Hematopoietic multipotent progenitor cell treated with erythropoietin and hydrocortisone succinate and interleukin-3 and kit ligand, for 6 days (in vitro differentiated cells): ENCODE measurements at regions not wholly inside any gene's neighbourhood (a gene's known extent, or its start where the extent isn't known, plus 50 kb on each side); places are given as distances from the start of the nearest gene placed in this dataset.
"Not testable (repeated sequence)": the region's sequence is repeated elsewhere in the genome, so short reads cannot be mapped to it uniquely, and the experiment has no call there.

Experiments
- DNase-seq: peaks from one replicate; pipeline ENCODE4 v3.0.0-alpha.2; 2015

DNA sequence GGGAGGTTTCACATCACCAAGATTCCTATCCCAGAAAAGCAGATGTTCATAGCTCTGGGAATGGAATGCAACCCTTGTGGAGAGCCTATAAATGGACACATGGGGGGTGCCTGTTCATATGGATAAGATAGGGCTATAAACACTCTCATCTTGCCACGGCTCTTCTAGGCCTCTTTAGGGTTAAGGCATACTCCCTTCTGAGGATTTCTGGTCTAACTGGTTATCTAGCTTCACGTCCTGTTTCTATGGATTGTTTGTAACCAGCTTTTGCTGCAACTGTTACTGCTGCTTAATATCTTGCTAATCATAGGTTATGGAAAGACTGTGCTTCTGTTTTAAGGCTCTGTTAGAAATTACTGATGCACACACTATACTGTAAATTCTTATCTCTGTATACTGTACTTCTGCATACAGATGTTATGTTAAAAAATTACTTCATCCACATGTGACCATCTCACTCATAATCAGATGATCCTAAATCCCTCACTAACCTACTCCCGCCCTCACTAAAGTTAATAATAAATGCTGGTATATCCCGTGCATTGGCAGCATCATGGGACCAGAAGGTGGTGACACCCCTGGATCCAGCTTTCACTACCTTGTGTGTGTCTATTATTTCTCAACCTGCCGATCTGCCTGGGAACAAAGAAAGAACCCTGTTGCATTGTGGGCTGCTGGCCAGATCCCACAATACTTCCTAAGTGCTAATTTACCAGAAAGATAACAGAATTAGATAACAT, 68.7 kb downstream of the PRKAB2 start:
- DNase-seq, result not testable (repeated sequence)

DNA sequence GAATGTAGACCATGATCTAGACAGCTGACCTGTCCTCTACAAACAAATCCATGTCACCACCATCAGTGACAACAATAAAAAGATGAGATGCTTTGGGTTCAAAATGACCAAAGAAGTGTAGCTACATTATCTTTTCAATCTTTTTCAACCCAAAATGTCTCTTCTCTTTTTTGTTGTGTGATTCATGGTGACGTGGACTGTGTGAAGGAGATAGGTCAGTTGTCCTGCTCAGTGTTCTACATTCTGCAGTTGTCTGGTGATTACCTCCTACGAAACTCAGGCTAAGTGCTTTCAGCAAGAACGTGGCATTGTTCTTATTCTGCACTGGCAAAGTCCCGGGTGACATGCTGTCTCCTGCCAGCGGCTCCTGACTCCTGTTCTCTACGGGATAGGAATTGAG, 73.1 kb downstream of the PRKAB2 start:
- no peak for DNase-seq

DNA sequence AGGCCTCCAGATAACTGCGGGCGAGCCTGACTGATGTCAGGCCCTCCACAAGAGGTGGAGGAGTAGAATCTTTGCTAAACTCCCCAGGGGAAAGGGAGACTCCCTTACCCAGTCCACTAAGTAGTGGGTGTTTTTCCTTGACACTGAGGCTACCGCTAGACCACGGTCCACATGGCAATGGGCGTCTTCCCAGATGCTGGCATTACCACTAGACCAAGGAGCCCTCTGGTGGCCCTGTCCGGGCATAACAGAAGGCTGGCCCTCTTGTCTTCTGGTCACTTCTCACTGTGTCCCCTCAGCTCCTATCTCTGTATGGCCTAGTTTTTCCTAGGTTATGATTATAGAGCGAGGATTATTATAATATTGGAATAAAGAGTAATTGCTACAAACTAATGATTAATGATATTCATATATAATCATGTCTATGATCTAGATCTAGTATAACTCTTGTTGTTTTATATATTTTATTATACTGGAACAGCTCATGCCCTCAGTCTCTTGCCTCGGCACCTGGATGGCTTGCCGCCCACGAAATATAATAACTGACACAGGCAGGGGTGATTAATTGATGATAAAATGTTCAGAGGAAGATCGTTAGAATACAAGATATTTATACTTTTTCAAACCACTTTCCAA, 73.8 kb downstream of the PRKAB2 start:
- DNase-seq, result peak; percentile 41

DNA sequence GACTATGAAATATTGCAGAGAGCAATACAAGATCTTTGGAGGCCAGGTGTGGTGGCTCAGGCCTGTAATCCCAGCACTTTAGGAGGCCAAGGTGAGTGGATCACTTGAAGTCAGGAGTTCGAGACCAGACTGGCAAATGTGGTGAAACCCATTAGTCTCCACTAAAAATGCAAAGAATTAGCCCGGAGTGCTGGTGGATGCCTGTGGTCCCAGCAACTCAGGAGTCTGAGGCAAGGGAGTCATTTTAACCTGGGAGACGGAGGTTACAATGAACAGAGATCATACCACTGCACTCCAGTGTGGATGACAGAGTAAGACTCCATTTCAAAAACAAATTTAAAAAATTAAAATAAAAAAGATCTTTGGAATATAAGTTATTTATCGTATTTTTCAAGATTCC, 76.6 kb downstream of the PRKAB2 start:
- no peak for DNase-seq

DNA sequence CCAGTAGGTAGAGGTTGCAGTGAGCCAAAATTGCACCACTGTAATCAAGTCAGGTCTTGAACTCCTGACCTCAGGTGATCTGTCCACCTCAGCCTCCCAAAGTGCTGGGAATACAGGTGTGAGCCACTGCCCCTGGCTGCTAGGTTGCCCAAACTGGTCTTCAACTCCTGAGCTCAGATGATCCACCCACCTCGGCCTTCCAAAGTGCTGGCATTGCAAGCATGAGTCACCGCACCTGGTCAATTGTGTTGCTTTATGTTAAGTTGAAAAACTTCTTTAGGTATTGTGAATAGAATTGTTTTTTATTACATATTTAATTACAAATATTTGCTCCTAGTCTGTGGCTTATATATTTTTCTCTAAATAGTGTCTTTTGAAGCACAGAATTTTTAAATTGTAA, 80.5 kb downstream of the PRKAB2 start:
- no peak for DNase-seq

DNA sequence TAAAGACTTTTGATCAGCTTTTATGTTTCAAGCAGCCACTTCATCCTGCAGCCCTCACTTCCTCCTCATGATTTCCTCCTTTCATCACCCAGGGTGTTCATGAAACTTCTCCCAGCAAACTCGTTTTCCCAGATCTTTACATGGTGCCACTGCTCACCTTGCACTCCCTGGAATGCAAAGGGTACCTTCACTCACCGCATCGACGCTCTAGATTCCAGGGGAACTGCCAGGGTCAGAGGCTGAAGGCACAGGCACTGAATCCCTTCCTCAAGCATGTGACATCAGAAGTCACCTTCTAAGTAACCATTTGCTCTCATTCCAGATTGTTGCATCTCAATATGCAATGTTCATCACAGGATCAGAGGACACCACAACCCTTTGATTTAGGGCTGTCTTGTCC, 82.8 kb downstream of the PRKAB2 start:
- DNase-seq, result no peak

DNA sequence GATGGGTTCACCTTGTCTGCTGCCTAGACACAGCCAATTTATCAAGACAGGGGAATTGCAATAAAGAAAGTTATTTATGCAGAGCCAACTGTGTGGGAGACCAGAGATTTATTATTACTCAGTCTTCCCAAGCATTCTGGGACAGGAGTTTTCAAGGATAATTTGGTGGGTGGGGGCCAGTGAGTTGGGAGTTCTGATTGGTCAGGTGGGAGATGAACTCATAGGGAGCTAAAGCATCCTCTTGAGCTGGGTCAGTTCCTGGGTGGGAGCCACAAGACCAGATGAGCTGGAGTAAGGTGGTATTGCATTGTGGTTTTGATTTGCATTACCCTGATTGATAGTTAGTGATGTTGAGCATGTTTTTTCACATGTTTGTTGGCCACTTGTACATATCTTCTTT, 86.1 kb downstream of the PRKAB2 start:
- DNase-seq, result no peak

DNA sequence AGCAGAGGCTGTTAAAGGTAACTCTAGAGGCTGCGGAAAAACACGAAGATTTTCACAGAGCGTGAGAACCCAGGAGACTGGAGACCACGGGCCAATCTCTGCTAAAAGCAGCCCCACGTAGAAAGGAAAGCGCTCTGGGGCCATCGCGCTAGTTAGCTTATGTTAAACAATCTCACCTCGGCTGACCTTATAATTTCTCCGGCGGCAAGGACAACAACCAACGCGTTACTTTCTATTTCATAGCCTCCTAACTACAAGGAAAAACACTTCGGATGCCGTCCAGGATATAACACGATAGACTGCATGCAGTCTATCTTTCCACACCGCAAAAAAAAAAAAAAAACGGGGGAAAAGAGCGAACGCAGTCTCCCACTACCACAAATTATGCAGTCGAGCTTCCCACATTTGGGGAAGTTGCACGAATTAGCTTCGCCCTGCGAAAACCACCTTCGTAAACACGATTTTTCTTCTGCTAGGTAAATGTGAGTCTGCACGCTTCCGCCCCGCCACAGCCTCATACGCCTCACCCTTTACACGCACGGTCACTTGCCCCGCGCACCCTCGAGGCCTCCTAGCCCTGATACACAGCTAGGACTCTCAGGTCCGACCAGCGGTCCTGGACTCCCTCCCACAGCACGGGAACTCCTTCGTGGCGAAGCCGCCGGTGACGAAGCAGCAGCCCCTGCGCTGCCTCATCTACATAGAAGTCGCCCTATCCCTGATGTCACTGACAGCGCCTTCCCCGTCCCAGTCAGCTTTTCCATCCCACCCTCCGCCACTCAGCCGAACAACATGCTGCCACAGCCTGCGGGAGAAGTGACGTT, 87.8 kb downstream of the PRKAB2 start:
- DNase-seq, result peak; percentile 90

DNA sequence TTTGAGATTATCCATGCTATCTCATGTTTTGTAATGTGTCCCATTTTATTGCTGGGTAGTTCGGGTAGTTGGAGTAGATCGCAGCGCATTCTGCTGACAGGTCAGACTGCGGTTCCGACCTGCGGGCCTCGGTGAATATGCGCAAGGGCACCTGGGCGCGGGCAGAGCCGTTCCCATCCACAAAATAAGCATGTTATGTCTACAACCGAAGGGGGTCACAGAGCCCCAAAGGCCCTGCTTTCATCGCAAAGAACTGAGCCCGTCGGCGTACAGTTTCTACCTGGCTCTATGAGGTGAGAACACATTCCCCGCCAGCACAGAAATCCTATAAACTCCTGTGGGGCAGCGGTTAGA, 88.4 kb downstream of the PRKAB2 start:
- no peak for DNase-seq

DNA sequence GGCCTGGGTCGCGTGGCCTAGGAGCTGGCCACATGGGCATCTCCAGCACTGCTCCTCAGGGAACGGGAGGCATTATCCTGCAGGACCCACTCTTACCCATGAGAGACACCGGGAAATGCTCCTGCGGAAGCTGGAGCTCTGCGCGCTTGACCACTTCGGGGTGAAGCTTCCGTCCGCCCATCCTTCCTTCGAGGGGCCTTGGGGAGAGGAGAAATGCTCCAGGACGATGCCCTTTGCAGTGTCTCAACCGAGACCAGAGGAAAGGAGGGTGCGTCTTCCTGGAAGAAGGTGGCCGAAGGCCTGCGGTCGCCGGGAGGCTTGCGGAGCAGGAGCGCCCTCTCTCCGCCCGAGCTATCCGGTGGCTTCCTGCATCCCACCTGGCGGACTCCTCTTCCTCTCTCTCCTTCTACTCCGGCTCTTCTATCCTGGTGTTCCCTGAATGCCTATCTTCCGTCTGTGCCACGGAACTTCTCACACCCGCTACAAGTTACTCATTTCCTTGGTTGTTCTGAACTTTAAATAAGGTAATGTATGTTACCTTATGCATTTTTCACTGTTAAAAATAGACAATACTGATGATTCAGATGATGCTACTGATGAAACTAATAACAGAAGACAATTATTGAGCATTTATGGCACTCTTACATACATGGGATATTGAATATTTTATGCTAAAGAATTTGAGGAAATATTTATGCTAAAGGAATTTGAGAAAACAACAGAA, 91.4 kb downstream of the PRKAB2 start:
- peak; percentile 12 for DNase-seq

DNA sequence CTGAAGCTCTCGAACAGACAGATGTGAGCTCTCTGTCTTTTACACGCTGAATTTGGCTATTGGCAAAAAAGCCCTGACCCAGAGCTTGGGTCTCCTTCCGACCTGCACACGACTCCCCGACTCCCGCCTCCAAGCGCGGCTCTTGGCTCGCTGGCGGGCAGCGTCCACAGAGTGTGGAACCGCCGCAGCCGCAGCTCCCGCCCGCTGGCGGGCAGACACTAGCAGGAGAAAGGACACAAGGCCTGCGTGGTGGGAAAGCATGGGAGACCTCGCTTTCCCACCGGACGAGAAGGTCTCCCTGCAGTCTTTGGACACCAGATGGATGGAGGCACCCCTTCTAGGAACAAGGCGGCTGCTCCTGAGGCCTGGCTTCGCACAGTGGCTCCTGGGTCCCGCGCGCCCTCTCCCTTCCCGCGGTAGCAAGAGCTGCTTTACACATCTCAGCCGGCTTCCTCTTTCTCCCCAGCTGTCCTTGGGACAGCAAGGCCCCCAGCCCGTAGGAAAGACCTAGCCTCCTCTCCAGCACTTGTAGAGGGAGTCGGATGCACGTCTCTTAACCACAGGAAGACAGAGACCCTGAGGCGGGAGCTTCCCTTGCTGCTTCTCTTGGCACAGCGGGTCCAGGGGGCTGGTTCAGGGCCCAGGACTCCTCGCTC, 92.1 kb downstream of the PRKAB2 start:
- DNase-seq, result peak; percentile 30

DNA sequence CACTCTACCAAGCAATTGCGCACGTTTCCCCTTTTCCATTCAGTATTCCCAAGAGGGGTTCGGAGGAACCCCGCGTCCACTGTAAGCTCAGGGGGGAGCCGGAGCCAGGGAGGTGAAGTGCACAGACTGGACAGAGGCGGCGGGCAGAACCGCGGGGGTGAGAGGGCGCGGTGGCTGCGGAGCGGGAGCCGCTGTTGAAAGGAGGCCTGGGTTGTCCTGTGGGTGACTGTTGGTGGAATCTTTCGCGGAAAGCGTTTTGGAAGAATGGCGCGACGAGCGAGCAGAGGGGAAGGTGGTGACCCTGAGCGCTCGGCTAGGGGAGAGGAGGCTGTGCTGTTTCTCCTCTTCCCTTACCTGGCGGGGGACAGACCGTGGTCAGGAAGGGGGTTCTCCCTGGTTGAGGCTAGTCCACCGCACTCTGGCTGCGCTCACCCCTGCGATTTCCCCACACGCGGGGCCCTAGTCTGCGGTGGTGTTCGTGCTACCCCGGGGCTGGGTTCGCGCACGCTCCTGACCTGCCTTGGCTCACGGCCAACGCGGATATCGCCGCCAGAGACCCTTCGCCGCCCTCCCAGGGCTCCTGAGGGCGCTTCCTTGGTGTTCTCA, 92.8 kb downstream of the PRKAB2 start:
- DNase-seq, result no peak

DNA sequence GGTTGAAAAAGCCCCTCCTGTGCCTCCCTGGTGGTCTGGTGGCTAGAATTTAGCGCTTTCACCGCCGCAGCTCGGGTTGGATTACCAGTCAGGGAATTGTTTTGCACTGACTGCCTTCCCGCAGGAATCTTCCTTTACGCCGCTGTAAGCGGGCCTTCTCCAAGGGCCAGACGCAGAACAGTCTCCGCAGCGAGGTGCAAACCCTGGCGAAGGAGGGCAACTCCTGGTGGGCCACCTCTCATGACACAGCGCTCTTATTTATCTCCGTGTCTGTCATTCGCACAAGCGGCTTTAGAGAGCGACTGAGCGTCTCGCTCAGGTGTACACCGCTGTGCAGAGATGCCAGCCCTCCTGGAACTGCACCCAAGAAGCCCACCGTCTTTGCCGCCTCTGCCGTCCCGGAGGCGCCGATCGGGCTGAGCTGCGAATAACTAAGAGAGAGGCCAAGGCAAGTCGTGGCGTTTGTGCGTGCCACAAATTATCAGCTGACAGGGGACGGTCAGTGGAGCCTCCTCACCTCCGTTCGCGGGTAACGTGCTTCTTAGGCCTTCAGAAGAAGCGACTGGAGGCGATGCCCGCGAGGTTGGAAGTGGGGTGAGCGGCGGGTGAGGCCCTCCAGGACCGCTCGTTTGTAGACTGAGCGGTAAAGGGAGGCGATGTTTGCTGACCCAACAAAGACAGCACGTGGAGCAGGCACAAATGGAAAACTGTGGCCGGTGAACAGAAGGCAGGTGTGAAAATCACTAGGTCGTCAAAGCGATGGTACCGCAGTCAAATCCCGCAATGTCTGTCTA, 93.5 kb downstream of the PRKAB2 start:
- no peak for DNase-seq

DNA sequence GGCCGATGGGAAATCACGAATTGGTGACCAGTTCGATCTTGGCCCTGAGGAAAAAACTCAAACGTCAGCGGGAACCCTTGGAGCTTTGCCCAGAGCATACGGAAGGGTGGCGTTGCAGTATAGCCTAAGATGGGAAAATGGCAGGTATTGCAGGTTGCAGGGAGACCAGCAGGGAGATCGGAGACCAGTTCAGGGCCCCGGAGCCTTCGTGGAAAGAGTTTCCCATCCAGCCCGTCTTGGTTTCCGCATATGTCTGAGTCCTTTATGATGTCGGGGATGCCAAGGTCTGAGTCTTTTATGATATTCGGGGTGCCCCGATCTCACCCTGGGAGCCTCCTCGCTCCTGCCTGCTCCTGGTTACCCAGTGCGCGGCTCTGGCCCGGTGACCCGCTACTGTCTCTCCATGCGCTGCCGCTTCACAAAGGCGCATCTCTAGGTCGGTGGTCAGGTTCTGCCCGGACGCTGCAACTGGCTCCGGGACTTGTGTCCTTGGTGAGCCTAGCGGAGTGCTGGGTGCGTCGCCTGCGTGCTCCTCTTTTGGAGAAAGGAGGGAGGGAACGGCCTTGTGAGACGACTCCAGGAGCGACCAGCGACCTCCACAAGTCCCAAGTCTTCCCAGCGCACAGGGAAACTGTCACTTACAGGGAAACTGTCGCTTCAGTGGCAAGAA, 94.2 kb downstream of the PRKAB2 start:
- DNase-seq, result no peak

DNA sequence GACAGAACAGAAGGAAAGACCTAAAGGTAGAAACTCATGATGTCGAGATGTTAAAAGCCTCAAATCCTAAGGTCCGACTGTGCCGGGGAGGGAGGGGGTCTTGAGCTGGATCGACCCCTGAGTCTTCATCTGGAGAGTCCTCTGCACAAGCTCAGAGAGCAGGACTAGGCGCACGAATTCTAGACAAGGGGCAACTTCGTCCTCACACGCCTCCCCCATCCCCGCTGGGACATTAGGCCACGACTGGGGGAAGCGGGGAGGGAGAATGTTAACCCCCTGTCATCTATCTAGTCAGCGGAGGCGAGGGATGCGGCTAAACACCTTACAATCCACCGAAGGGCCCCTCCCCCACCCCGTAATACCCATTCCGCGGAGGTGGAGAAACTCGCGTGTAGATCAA, 94.7 kb downstream of the PRKAB2 start:
- no peak for DNase-seq

DNA sequence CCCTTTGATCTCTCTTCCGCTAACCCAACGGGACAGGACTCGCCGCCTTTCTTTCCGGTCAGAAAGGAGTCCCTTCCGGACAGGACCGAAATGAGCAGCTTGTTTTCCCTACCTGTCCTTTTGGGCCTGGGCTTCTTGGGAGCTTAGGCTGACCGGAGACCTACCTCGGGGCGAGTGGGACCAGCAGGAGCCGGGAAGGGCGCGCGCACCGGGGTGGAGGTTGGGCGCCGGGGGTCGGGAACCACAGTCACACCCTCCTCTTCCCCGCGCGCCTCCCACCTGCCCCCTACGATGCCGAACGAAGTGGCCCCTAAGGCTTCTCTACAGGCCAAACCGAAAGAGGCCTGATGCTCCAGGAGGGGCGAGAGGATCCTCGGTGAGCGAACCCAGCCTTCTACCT, 95.2 kb downstream of the PRKAB2 start:
- no peak for DNase-seq

DNA sequence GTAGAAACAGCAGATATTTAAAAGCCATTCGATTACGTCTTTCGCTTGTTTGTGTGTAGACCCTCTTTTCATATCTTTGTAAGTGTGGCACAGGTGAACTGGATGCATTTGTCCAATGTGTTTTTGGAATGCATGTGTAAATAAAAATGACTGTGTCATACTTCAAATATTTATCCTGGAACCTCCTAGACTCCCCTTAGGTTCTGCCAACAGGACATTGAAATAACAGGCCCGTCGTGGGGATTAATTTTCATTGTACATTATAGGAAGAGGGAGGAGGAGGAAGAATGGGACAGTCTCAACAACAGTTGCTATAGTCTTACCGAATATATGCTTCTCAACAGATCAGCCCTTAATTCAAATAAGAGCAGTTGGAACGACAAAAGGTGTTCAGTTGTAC, 95.8 kb downstream of the PRKAB2 start:
- no peak for DNase-seq

DNA sequence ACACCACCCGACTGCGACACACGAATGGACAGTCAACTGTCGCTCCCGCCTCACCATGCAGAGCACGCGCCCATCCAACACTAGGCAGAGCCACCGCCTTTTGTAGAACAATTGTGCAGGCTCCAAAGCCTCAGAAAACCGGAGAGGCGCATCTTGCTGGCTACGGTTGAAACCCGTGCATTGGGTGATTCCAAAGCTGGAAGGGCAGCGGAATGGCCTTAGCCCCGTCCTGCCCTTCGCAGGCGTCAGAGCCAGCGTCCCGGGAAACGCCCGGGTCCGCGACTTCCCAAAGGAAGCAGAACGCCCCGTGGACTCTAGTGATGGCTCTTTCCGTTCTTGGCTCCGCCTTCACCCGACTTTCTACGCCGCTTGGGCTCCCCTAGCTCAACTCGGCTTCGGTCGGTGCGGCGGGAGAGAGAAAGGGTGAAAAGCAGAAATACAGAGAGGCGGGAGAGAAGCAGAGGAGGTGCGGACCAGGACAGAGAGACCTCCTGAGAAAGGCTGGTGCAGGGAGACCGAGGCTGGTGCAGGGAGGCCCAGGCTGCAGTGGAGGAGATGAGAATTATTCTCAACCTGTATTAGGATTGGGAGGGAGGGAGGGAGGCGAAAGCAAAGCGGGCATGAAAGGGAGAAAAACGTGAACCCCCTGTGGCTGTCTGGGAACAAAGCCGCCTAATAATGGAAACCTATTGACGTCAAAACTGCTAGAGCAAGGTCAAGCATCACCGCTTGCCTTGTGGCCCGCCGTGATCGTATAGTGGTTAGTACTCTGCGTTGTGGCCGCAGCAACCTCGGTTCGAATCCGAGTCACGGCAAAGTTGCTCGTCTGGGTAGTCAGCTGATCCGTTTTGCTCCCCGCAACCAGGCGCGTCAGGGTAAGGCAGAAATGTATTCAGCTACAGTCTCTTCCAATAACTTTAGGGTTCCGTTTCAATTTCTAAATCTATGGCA, 99.5 kb downstream of the PRKAB2 start:
- DNase-seq, result peak; percentile 10

DNA sequence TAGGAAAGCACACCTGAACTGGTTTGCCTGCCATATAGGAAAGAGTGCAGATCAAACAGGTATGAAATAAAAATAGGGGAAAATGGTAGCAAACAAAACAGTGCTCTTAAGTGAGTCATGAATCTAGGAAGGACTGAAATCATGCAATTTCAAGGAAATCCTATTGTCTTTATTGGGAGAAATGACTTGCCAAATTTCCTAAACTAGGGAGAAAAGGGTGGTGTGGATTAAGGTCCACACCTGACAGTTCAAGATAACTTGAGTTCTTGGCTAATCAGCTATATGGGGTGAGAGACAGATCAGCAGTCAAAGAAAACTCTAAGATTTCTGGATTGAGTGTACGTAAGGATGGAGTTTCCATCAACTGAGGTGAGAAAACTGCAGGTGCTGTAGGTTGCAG, 101.1 kb downstream of the PRKAB2 start:
- no peak for DNase-seq

DNA sequence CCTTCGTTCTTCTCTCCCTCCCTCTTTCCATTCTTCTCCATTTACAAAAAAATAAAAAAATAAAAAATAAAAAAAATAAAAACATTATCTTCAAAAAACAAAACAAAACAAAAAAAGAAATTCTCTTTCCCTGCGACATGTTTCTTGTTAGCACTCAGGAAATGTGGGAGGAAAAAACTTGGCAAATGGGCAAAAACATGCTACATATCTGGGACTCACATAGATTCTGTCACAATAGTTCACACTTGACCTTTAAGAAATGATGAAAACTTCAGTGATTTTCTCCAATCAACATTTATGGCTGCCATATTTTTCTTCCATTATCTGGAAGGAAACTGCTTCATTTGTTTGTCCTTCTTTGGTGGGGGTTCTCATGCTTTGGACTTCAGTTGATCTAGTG, 109.3 kb downstream of the PRKAB2 start:
- no peak for DNase-seq
